Fibroblast of villous mesenchyme (primary cell): ENCODE measurements at regions not wholly inside any gene's neighbourhood (a gene's known extent, or its start where the extent isn't known, plus 50 kb on each side); places are given as distances from the start of the nearest gene placed in this dataset.

Source experiments
- DNase-seq: peaks from one replicate; pipeline ENCODE4 v3.0.0-alpha.2; 2010; ENCODE audit warnings: low read depth
- H3K4me3 ChIP-seq: 2 replicates; pipeline ENCODE4 v1.5.1; 2011; ENCODE audit warnings: low read depth, mild to moderate bottlenecking, low read length
- TF ChIP-seq, protein P1 (sequence below): IDR thresholded peaks from 2 replicates; pipeline ENCODE4 v1.5.1; 2012; ENCODE audit warnings: low read depth, mild to moderate bottlenecking, low read length; ENCODE audit not compliant: insufficient read depth

DNA sequence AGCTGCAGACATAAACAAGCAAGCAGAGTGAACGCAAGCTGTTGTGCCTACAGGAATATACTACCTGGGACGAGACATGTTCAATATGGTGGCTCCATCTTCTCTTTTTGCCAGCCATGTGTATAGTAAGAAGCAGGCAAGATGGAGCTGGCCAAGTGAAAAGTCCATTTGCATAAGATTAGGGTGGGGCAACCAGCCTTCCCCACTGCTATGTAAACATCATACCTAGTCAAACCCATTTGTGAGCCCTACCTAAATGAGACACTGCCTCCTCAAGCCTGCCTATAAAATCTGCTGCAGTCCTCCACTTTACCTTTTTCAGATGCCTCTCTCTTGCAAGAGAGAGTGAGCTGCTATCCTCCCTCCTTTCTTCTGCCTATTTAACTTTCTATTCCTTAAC is 370.1 kb upstream of the PMFBP1 start:
- TF ChIP-seq, protein P1, sequence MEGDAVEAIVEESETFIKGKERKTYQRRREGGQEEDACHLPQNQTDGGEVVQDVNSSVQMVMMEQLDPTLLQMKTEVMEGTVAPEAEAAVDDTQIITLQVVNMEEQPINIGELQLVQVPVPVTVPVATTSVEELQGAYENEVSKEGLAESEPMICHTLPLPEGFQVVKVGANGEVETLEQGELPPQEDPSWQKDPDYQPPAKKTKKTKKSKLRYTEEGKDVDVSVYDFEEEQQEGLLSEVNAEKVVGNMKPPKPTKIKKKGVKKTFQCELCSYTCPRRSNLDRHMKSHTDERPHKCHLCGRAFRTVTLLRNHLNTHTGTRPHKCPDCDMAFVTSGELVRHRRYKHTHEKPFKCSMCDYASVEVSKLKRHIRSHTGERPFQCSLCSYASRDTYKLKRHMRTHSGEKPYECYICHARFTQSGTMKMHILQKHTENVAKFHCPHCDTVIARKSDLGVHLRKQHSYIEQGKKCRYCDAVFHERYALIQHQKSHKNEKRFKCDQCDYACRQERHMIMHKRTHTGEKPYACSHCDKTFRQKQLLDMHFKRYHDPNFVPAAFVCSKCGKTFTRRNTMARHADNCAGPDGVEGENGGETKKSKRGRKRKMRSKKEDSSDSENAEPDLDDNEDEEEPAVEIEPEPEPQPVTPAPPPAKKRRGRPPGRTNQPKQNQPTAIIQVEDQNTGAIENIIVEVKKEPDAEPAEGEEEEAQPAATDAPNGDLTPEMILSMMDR = no peak
- DNase-seq = no peak

DNA sequence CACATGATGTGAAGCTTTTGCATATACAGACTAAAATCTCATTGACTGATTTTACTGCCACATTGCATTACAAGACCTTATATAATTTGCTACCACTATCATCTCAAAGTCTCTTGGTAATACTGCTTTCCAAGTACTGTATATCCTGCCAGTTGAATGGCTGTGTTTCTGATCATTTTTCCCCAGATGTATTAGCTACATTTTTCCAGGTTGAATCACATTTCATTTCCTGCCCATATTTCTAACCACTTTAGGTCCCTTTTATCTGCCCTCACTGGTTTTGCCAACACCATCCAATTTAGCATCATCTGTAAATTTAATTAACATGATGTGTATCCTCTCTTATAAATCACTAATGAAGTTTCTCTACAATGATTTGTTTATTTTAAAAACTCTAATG is 365.7 kb upstream of the PMFBP1 start:
- TF ChIP-seq, protein P1 = no peak
- no peak overlapping the region for H3K4me3 ChIP-seq
- peak; percentile 38 for DNase-seq

More for the DNA sequence above, 370.1 kb upstream of the PMFBP1 start:
- H3K4me3 ChIP-seq = no peak overlapping the region

DNA sequence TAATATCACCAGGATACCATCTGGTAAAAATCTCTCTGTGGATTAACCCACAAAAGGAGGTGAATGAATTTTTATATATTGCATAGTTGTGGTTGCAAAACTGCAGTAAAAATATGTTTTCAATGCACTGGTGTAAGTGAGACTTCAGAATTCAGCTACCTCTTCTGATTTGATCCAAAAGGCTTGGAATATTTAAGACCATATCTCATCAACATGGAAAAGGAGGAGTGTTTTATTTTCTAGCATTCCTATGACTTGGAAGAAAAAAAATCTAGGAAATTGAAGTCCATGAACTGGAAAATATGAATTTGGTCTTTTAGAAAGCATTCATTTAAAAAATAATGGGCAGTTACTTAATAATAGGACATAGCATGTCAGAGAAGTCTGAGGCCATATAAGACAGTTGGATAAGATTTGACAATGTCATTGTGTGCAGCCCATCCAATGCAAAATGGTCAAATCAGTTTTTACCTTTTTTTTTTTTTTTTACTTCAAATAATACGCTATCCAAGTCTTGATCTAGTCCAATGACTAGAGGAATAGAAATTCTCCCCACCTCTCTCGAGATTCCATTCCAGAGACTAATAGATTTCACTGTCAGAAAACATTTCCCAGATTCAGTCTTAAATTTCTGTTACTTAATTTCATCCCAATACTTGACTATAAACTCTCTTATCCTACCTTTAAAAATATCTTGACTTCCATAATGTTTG is 364.9 kb upstream of the PMFBP1 start:
- H3K4me3 ChIP-seq = no peak overlapping the region

DNA sequence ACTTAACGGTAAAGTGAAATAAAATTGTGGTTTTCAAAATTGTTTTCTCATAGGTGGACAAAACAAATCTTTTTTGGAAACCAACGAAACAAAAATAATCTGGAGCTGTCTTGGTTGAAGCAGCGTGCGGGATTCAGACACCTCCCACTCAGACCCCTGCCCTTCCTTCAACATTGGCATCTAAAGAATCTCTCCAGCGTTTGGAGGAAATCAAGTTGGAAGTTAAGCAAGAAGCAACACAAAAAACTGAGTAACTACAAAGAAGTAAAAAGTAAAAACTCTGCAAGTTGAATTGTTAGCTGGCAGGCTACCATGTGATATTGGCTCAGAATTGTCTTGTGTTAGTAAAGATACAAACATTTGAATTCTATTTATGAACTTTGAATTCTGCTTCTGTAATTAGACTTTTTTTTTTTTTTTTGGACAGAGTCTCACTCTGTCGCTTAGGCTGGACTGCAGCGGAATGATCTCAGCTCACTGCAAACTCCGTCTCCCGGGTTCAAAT is 361.0 kb upstream of the PMFBP1 start:
- H3K4me3 ChIP-seq = no peak overlapping the region
- DNase-seq = no peak
- TF ChIP-seq, protein P1 = no peak

More for the DNA sequence above, 364.9 kb upstream of the PMFBP1 start:
- TF ChIP-seq, protein P1 = no peak
- peak; percentile 52 for DNase-seq

DNA sequence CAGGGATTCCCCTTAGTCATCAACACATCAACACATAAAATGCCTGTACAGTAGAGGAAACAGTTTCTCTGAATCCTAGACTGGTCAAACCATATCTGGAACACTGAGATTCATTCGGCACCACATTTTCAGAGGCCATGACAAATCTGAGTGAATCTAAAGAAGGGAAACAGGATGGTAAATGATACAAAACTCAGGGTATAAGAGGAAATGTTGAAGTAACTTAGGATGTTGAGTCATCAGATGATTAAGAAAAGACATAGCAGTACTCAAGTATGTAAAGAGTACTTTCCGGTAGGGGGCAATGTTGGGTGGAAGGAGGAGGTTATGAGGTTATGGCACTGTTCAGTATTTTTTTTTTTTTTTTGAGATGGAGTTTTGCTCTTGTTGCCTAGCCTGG is 358.5 kb upstream of the PMFBP1 start:
- no peak overlapping the region for H3K4me3 ChIP-seq
- TF ChIP-seq, protein P1 = peak; percentile 26
- DNase-seq = peak; percentile 54

DNA sequence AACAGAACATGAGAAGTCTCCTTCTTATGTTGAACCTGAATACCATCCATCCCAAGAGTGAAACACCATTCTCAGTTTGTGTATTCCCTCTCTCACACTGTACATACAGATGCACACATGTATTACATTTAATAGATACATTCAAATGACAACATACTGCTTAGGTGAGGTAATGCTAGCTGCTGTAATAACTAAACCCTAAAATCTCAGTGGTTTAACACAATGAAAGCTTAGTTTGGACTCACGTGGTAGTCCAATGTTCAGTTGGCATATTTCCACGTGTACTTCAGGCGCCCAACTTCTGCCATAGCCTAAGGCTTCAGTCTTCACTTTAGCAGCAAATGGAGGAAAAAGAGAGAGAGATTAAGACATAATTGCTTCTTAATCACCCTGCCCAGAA is 351.1 kb upstream of the PMFBP1 start:
- TF ChIP-seq, protein P1 = no peak

More for the DNA sequence above, 351.1 kb upstream of the PMFBP1 start:
- no peak for DNase-seq
- H3K4me3 ChIP-seq = no peak overlapping the region
